ENCODE measurements at regions not wholly inside any gene's neighbourhood (a gene's known extent, or its start where the extent isn't known, plus 50 kb on each side); places are given as distances from the start of the nearest gene placed in this dataset.

GRCh38 chr3:41029356-41029755 is 169.9 kb upstream of the CTNNB1 start:
- TF ChIP-seq NFRKB (IDR thresholded peaks at IDR 0.05) (no peak), FOXK2 (IDR thresholded peaks at IDR 0.05) (no peak), BHLHE40 (IDR thresholded peaks at IDR 0.05; ENCODE audit: borderline replicate concordance) (no peak), FOXM1 (IDR thresholded peaks at IDR 0.05; ENCODE audit: borderline replicate concordance) (no peak), TARDBP (IDR thresholded peaks at IDR 0.05) (no peak), SUZ12 (IDR thresholded peaks at IDR 0.05) (no peak), ELF4 (IDR thresholded peaks at IDR 0.05) (no peak), SP1 (IDR thresholded peaks at IDR 0.05) (no peak), ZNF384 (IDR thresholded peaks at IDR 0.05) (no peak), PKNOX1 (IDR thresholded peaks at IDR 0.05) (no peak), ARNT (IDR thresholded peaks at IDR 0.05) (no peak), FOXA1 (IDR thresholded peaks at IDR 0.05) (no peak), HDGF (IDR thresholded peaks at IDR 0.05; ENCODE audit: borderline replicate concordance) (no peak)
